SW480 (cell line): ENCODE measurements at regions not wholly inside any gene's neighbourhood (a gene's known extent, or its start where the extent isn't known, plus 50 kb on each side); places are given as distances from the start of the nearest gene placed in this dataset.
A peak's percentile ranks its signal among the peaks of the same experiment; 100 is the strongest.

Experiments
- DNase-seq: peaks from one replicate; pipeline ENCODE4 v3.0.0-alpha.2; 2016; ENCODE audit warnings: low spot score

DNA sequence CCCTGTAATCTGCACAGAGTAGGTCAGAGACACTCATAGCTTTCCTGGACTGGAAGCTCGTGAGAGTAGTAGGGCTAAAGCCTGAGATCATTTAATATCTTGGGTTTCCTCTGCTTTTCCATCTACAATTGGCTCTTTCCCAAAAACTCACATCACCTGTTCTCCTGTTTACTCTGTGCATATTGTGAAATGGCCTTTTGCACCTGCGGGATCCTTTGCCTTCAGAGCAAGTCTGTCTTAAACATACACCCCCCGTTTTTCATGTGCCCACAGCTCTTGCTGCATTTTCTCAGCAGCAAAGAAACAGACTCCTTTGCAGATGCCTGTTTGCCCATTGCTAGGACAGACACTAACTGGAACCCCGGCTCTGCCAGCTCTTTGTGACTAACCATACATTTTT is 608.3 kb upstream of the PCDH10 start:
- no peak for DNase-seq

DNA sequence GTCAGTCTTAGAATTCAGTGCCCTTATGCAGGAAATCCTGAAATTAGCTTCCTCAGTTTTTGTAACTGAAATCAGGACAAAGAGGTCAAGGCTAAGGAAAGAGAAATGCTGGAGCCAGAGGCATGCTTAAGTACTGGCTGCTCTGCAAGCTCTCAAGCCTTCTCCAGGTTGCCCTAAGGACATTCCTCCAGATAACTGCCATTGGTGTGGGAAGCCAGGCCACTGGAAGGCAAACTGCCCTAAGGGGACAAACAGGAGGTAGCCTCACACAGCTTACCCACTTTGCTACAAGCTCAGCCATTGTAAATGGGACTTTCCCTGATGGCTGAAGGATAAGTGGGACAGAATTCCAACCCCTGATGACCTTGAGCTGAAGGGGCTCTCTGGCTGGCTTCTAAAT is 606.9 kb upstream of the PCDH10 start:
- no peak for DNase-seq

DNA sequence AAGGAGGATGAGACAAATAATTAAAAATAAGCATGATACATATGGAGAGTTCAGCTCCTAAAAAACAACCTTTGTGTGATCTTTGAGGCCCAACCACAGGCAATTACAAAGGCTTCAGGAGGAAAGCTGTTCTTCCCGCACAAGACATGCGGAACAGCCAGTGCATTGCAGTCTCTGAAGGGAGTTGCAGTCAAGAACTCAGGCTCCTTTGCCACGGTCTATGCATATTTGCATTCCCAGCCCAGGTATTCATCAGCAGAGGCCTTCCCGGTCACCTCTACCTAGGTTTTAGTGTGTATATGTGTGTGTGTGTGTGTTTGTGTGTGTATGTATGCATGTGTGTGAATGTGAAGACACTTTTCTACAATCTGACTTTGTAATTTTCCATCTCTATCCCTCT is 600.6 kb upstream of the PCDH10 start:
- no peak for DNase-seq

DNA sequence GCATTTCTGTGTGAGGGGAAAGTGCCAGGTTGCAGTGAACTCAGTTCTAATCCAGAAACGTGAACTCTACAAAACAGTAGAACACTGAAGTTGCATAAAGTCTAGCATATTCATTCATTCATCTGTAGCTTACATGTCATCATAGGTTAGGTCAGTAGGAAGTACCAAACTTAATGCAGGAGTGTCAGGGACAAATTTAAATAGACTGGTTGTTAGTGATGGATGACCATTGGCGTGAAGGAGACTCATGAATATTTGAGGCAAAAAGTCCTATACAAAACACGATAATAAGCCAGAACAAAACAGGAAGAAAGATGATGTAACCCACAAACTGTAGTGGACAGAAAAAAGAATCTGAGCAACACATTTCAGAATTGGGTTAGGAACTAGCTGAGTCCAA is 592.8 kb upstream of the PCDH10 start:
- no peak for DNase-seq

DNA sequence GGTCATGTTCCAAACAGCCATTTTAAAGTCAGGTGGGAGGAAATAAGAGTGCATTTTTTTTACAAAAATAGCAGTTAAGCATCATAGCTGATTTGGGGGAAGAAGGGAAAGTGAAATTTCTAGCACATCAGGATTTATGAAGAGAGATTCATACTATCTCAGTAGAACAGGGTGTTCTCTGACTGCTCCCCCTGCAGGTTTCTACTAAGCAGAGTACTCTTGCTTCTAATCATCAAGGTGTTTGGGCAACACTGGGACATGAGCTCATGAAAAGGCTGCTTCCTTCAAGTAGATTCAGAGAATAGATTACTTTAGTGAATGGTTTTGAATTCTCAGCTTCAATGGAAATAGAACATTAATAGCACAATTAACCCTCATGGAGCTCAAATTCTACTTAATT is 591.4 kb upstream of the PCDH10 start:
- DNase-seq, result no peak

DNA sequence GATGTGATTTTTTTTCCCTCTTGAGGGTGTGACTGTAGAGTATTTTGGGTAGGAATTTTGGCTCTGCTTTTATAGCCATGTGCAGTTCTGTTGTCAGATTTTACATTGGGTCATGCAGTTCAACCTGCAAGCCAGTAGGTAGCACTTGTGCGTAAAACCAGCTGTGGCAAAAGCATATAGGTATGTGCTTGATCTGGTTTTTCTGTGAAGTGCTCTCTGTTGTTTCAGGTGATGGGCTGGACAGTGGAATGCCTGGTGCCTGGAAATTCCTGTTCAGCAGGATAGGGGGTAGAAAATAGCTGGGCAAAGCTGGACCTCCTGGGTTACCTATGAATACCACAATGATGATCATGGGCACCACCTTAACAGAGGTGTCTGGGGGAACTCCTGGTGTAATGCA is 584.2 kb upstream of the PCDH10 start:
- DNase-seq, result no peak

DNA sequence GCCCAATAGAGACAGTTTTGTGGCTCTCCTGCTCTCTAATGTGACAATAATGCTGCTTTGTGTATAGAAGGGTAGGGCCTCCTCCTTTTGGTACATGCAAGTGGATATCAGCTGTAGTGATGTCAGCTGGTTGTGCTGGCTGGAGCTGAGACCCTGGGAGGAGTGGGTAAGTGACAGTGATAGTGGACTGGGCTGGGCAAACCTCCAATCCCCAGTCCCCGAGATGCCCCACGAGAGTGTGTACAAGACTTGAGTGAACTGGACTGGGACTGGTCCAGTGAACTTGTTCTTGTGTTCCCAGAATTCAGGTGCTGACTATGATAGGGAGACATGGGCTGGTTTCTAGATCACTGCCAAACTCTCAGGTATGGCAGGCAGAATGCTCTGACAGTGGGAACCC is 583.6 kb upstream of the PCDH10 start:
- no peak for DNase-seq

DNA sequence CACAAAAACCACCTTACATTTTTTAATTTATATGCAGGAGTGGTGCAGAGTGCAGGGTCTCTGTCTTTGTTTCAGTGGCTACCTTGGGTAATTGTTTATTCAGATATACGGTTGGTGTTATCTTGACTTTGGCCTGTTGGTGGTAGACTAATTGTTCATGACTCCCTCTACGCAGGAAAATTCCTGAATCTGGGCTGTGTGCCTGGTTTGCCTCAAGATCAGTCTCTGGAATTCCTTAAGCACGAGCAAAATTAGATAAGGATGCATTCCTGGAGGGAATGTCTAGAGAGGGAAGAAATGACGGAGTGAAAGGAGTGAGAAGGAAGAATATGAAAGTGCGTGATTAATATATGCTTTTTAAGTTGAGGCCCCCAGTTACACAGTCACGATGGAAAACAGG is 576.9 kb upstream of the PCDH10 start:
- no peak for DNase-seq

DNA sequence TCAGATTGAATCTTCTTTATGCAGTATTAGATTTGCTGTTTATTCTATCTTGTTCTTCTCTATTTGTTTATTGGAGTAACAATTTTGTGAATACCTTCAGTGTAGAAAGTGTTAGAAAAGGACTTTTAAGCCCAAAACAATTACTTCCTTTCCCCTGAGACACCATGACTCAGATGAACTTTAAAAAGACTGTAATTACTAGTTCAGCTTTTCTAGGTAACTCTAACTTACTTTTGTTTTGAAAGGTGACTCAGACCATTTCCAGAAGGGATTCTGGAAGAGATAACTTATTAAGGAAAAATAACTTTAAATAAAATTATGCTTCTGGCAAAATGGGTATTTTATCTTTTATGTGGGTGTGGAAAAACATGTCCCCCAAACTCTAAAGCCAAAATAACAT is 561.5 kb upstream of the PCDH10 start:
- DNase-seq, result no peak

DNA sequence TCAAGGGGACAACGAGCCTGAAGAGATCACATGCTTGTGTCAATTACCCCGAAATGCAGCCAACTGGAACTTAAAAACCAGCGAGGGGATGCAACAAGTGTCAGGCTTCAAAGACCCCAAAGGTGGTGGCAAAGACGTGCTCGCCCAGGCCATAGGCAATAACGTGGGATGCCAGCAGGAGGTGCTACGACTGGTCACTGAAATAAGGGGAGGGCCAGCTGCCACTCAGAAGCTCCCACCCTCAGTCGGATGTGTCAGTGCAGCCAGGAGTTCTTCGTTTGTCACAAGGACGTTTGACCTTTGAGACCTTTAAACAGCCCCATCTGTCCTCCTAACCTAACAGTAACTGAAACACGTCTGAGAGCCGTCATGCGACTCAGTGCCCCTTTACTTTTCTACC is 556.8 kb upstream of the PCDH10 start:
- DNase-seq, result no peak

DNA sequence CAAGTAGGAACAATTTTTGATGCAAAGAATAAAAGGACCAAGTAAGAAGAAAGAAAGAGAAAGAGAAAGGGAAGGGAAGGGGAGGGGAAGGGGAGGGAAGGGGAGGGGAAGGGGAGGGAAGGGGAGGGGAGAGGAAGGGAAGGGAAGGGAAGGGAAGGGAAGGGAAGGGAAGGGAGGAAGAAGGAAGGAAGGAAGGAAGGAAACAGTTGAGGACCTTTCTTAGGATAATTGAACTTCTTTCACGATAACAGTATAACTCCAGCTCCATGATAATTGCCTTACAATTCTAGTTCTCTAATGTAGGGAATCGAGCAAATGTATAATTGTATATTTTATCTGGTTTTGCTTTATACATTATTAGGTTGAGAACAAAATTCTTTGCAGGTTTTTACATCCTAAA is 556.2 kb upstream of the PCDH10 start:
- DNase-seq, result no peak

DNA sequence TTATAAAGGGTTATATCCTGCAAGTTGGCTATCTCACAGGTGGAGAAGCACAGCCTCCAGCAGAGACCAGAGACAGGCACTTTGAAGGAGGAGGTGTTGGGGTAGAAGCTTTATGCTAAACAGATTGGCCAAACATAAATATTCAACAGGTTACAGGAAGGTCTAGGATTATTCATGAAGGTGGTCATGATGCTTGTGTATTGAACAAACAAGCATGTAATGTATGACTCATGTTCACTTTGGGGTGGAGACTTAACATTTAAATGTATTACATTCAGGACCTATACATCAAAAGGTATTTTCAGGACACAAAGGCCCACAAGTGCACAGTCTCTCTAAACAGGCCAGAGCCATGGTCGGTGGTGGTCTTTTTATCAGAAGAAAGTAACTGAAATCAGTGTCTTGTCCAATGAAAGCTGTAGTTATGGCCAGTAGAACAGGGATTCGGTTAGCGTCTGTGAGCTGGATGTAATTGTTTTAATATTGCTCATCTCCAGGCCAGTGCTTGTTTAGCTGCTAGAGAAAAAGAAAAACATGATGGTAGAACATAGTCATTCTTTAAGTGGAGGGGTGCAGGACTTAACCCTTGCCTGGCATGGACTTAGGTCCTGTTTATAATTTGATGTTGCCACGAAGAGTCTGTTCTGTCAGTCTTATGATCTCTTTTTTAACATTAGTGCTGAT is 555.2 kb upstream of the PCDH10 start:
- DNase-seq, result no peak

DNA sequence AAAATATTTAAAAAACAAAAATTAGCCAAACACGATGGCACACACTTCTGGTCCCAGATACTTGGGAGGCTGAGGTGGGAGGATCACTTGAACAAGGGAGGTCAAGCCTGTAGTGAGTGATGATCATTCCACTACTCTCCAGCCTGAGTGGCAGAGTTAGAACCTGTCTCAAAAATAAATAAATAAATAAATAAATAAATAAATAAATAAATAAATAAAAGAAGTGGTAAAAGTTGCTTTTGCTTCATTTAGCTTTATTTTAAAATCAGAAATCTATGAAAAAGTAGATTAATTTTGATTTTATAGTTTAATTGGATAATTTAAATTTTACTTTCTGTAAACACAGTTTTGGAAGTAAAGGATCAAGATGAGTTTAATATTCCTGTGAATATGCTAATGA is 552.9 kb upstream of the PCDH10 start:
- DNase-seq, result no peak

DNA sequence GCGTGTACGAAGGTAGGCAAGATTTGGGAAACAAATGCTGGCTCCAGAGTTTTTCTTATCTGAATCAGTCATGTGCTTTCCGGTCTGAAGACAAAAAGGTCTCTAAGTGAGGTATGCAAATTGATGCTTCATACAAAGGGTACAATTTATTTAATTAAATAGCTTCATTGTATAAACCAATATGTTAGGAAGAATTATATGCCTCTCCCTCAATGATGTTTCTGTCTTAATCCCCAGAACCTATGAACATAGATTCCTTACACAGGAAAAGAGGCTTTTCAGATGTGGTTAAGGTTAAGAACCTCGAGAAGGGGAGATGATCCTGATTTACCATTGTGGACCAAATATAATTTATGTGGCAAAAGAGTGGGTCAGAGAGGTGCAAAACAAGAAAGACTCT is 543.5 kb upstream of the PCDH10 start:
- no peak for DNase-seq

DNA sequence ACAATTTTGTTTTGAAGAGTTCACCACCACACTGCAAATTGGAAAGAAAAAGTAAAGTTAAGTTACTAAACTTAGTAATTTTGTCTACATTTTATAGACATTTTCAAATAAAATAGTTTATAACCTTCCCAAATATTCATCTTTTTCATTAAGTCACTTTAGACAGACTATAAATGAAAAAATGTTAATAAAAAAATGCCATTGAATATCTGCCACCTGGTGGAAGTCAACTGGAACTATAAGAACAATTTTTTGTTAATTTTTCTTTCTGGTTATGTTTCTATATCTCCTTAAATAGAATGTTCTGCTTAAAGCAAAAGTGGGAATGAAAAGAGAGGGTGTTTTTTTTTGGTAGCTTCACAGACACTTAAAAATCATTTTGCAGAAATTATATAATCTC is 534.4 kb upstream of the PCDH10 start:
- no peak for DNase-seq

DNA sequence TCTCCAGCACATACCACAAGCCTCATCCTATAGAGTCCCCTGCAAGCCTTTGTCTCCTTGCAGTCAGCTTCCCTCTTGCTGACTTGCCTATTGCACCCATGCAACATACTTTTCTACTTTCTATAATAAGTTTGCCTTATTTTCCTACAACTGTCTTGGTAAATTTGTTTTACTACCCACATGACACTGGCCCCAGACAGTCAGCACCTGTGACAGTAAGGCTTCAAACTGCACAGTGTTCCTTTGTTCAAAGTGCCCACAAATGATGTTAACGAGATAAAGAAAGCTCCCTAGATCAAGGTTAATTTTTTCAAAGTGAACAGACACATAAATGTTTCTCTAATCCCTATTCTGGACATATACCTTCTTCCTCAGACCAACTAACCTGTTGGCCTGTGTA is 529.1 kb upstream of the PCDH10 start:
- no peak for DNase-seq

DNA sequence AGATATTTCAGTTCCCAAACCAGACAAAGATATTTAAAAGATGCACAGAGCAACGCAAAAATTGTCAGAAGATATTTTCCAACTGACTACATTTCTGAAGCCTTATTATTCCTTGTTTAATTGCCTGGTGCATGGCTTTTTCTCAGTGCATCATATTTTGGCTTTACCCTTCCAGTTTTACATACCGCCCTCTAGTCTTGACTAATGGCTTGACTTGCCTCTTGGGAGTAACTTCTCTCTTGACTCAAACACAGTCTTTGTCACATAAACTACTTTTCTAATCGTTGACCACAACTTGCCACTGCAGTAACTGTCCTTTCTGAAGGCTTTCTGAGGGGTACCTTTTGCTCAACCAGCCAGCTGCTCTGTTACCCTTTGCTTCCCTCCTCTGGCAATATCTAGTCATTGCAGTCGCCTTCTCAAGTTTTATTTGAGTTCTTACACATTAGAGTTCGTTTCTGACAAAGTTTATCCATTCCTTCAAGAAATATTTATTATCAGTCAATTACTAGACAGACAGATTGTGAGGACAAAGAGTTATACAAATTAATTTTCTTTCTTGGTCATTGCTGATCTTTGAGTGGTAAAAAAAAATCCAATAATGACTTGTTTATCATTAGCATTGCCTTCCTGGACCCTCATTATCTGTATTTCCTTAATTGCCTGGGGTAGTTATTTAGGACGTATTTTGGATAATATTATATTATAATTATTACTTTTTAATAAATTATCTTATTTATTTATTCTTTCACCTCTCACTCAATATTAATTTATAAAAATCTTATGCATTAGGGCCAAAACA is 506.9 kb upstream of the PCDH10 start:
- DNase-seq, result peak; percentile 4

DNA sequence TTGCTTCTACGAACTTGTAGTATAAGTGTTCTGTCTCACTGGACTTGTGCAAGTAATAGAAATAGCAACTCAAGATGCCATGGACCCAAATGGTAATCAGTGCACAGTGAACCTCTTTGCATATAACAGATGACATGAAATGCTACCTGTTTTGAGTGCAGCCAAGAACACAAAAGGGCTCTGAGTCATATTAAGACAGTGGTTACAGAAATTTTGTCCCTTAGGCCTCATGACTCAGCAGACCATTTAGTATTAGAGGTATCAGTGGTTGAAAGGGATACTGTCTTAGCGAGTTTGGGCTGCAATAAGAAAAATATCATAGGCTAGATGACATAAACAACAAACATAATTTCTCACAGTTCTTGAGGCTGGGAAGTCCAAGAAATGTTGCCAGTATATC is 502.9 kb upstream of the PCDH10 start:
- DNase-seq, result no peak

DNA sequence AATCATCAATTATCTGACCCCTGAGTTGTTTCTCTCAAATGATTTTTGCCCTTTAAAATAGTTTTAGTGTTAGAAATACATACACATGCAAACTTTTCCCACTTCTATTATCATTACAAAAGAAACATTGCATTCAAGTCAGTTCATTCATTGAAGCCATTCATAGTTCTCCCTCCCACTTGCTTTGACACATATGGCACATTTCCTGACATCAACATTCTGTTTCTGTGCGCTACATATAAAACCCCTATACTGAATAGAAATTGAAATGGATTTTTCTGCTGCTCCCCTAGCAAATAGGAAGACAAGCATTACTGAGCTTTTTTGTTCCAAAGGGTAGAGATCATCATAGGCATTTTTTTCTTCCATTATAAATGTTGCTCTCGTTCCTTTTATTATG is 497.9 kb upstream of the PCDH10 start:
- DNase-seq, result no peak

DNA sequence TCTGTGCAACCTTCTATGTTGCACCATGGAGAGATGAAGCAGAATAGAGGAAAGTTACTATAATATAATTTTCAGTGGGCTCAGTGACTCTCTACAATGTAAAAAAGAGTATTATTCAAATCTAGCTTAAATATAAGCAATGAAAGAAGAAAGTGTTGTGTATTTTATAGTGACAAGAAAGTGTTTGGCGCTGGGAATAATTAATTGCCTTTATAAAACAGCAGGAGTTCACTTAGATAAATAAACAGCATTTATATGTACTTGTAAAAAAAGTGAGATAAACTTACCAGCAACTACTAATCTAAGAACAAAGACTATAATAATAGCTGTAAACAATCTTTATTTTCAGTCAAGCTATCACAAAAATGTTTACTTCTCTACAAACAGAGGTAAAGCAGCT is 488.9 kb upstream of the PCDH10 start:
- DNase-seq, result no peak

DNA sequence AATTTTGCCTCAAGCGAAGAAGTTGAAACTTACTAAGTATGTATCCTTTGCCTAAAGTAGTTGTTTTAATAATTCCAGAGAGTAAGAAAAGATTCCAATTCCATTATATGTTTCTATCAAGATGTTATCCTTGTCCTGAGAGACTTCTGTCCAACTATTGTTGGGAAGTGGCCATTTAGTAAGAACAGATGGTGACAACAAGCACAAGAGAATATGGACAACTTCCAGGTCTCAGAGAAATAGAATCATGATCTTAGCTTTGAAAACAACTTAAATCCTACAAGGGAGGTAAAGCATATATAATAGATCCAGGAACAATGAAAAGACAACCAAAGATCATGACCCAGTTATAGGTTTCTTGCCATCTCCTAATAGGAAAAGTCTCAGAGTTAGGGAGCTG is 486.6 kb upstream of the PCDH10 start:
- DNase-seq, result no peak

DNA sequence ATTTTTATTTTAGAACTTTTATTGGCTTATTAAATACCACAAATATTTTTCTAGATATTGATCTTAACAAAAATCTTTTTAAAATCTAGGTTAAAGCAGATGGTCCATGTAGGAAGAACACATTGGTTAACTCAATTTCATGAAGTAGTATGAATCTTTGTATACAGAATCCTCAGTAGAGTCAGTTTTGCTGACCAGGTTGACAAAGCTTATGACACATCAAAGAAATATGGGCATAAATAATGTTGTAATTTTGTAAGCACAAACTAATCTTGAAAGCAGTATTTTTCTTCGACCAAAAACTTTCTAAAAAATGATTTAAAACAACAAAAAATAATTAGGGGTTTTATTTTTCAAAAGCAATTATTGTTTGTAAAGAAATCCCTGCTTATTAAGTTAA is 479.3 kb upstream of the PCDH10 start:
- DNase-seq, result no peak

DNA sequence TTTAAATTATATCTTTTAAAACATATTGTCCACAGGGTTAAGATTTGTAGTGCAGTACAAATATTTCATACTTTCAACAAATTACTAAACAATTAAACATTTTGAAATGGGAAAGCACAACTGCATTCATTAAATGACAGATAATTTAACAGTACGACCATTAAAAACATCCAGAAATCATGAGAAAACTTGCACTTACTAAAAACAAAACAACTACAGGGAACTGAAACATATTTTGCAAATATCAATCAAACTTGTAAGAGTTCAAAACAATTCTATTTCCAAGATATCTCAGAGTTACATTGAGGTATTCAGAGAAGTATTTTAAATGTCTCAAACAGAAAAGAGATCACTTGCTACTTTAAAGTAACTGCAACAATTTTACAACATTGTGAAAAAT is 478.5 kb upstream of the PCDH10 start:
- no peak for DNase-seq

DNA sequence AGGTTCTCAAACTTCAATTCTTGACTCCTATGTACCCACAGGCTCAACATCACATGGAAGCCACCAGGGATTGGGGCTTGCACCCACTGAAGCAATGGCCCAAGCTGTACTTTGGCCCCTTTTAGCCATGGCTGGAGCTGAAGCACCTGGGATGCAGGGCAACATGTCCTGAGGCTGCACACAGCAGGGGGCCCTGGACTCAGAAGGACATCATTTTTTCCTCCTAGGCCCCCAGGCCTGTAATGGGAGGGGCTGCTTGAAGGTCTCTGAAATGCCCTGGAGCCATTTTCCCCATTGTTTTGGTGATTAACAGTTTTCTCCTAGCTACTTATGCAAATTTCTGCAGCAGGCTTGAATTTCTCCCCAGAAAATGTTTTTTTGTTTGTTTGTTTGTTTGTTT is 465.1 kb upstream of the PCDH10 start:
- no peak for DNase-seq
